HS-5 (cell line): ENCODE measurements at regions not wholly inside any gene's neighbourhood (a gene's known extent, or its start where the extent isn't known, plus 50 kb on each side); places are given as distances from the start of the nearest gene placed in this dataset.

Experiments used
- DNase-seq: peaks from one replicate; pipeline ENCODE4 v3.0.0-alpha.2; 2012; ENCODE audit warnings: low read depth

DNA sequence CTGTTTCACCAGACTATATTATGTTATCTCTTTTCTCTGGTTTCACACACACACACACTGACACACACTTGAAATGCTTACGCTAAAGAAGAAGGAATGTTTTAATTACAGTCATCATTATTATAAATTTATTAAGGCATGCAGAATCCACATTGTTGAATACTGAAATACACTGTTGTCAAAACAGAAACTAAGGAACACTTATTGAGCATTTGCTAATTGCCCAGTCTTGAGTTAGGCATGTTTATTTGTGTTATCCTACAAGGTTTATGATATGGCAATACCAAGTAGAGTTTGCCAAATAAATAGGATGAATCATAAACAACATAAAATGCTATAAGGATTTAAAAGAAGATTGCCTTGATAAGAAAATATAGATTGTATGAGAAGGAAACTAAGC, 917.0 kb upstream of the PIK3C3 start:
- DNase-seq, result no peak

DNA sequence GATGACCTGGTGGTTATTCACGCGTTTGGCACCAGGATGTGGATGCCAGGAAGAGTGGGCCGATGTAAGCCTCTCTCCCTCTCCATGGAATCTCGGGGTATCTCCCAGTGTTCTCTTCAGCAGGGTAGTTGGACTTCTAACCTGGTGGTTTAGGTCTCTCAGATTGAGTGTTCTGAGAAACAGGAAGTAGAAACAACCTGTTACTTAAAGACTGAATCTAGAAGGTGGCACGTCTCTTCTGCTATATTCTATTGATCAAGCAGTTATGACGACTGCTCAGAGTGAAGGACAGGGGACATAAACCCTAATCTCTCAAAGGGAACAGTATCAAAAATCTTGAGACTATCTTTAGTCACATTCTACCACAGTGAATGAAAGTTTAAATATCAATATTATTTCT, 918.7 kb upstream of the PIK3C3 start:
- DNase-seq, result no peak

DNA sequence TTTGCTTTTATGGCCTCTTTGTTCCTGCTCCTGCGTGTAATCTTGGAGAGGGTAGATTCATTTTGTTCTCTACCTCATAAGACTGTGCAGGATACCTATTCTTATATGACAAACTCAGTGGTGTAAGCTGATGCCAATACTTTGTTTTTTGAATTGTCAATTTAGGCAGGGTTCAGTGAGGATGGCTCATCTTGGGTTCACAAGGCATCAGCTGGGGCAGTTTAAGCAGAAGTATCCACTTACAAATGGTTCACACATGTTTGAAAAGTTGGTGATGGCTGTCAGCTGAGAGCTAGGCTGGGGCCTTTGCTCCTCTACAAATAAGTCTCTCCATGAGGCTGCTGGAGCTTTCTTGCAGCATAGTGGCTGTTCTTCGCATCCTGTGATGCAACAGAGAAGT, 920.6 kb upstream of the PIK3C3 start:
- no peak for DNase-seq

DNA sequence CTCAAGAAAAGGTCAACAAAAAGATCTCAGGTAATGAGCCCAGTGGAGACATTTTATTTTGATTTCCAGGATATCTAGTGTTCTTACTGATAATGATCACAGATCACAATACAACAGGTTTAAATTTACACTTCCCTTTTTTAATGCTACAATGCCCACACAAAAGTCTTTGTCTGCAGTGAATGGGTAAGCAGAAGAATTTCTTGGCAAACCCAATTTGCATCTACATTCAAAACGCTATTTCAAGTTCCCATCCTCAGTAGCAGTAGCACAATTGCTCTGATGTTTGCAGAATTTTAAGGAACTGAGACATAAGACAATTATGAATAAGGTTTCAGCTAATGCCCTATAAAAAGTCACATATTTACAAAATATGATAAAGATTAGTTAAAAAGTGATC, 929.4 kb upstream of the PIK3C3 start:
- DNase-seq, result no peak

DNA sequence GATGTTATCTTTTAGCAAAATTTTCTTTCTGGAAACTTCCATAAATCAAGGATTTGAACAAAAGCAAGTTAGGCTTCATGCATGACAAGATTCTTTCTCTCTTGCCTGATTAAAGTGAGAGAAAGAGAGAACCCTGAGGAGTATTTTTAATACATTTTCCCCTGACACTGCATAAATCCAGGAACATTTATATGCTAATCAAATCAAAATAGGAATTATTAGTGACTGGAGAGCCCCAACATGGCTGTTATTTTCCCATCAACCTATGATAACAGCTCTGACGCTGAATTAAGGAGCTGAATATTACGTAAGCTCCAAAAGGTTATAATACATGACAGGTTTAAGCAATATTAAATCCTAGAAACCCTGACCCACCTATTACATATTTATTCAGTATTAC, 930.2 kb upstream of the PIK3C3 start:
- no peak for DNase-seq

DNA sequence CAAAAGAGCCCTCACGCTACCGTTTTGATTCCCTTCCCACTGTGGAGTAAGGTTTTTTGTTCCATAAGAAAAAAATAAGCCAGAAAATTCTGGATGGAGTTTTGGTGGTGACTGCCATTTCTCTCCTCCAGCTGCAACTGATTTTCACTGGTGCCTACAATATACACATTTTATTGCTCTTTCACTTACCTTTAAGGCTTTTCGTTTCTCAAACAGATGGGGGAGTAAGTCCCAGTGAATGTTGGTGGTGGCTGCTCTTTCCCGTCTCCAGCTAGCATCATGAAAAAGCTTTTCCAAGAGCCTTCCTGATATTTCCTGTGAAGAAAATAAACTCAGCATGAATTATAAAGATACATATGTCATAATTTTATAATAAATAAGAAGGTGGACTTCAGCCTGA, 932.5 kb upstream of the PIK3C3 start:
- DNase-seq, result no peak

DNA sequence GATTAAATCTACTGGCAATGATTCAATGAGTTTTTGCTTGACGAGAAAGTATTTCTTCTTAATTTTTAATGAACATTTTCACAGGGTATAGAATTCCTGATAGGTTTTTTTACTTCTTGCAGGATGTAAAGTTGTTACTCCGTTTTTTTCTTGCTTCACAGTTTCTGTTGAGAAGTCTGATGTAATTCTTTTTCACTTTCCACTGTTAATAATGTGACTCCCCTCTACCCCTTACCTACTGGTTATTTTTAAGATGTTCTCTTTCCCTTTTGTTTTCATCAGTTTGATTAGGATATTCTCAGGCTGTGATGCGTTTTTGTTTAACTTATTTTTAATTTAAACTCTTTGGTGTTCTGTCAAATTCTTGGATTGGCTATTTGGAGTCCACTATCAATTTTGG, 933.9 kb upstream of the PIK3C3 start:
- no peak for DNase-seq

DNA sequence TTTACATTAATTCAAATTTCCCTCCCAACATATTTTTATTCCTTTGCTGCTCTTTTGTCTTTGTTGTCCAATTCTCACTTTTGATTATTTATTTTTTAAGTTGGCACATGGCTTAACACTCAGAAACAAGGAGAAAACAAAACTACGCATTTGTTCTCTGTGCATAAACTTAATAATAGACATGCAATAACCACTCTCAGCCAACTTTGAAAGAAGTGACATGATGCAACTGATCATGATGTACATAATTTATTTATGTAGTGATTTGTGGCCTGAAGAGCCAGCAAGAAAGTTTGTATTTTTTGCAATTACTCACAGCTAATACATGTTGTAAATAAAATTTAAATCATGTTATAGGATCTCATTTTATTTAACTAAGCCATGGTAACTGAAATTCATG, 942.8 kb upstream of the PIK3C3 start:
- DNase-seq, result no peak

DNA sequence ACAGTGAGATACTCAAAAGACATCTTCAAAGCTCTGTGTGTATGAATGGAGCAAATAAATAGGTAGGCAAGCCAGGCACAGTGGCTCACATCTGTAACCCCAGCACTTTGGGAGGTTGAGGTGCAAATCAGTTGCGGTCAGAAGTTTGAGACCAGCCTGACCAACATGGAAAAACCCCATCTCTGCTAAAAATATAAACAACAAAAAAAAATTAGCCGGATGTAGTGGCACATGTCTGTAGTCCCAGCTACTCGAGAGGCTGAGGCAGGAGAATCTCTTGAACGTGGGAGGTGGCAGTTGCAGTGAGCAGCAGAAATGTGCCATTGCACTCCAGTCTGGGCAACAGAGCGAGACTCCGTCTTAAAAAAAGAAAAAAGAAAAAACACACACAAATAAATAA, 945.1 kb upstream of the PIK3C3 start:
- no peak for DNase-seq

DNA sequence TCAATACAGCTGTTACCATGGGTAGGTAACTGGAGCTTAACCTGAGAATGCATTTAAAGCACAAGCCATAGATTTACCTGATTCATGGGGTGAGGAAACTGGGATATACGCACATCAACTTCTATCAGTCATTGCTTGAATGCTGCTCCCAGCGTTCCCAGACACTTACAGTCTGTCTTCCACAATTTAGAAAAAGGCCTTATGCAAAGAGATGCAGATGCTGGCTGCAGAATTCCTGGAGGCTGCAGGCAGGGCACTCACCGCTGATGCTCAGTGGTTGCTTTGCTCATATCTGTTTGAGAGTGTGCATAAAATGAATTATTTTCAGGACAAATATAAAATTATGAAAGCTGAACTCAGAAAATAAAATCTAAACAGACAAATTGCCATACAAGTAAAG, 950.7 kb upstream of the PIK3C3 start:
- no peak for DNase-seq

DNA sequence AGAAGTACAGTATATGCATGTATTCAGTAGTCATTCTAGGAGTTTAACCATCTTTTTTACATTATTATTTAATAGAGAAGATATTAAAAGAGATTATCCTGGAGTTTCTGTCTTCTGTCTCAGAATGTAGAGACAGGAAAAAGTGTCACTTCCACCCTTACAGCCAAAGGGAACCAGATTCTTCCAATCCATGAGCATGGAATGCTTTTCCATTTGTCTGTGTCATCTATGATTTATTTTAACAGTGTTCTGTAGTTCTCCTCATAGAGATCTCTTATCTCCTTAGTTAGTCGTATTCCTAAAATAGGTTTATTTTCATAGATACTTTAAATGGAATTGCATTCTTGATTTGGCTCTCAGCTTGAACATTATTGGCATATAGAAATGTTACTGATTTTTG, 959.5 kb upstream of the PIK3C3 start:
- no peak for DNase-seq

DNA sequence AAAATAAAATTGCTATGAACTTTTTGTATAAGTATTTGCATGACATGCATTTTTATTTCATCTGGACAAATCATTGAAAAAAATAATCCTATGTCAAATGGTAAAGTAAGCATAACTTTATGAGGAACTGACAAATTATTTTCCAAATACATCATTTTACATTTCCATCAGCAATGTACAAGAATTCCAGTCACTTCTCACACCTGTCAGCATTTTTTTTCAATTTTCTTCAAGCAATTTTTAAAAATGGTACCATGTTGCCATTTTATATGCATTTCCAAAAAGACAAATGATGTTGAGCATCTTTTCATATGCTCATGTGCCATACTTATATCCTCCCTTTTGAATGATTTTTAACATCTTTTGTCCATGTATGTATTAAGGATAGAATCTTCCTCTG, 961.7 kb upstream of the PIK3C3 start:
- DNase-seq, result no peak

DNA sequence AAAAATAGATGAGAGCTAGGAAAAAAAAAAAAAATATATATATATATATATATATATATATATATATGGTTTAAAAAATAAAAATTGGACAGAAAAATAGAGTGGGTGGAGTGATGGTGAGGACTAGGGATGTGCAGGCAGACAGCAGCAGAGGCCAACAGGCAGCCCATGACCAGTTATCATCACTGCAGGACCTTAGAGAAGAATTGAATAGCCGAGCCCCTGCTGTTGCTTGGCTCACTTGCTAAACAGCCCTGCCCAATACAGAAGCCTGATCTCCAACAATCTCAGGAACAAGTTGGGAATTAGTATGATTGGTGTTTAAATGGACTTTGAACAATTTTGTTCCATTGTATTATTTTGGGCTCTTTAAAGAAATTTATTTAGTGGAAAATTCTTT, 967.5 kb upstream of the PIK3C3 start:
- no peak for DNase-seq

DNA sequence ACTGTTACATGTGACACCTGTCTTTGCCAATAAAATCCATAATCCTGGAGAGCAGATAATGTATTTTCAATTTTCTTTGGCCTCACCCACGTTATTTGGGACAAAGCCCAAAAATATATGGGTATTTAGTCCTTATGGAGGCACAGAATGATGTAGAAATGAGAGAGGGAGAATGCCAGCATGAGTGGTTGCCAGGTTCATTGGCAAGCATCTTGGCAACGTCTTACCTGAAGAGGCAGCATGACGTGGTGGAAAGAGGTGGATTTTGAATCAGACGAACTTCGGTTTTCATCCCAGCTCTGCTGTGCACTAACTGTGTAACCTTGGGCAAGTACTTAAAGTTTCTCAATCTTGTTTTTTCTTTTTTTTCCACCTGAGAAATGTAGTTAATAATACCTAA, 969.6 kb upstream of the PIK3C3 start:
- DNase-seq, result no peak

DNA sequence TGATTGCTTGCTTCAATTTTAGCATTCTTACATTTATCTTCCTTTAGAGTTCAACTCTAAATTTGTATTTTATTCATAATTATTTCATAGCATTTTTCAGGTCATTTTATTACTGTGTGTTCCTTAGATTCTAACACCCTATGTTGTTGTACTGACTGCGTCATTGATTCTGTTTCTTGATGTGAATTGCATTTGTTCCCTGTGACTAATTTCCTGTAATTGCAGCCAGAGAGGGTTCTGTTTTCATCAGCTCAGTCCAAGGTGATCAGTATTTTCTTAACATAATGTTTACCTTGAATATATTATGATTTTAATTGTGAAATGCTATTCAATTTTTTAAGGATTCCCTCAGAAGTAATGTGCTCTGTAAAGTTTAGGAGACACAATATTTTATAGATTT, 970.2 kb upstream of the PIK3C3 start:
- no peak for DNase-seq

DNA sequence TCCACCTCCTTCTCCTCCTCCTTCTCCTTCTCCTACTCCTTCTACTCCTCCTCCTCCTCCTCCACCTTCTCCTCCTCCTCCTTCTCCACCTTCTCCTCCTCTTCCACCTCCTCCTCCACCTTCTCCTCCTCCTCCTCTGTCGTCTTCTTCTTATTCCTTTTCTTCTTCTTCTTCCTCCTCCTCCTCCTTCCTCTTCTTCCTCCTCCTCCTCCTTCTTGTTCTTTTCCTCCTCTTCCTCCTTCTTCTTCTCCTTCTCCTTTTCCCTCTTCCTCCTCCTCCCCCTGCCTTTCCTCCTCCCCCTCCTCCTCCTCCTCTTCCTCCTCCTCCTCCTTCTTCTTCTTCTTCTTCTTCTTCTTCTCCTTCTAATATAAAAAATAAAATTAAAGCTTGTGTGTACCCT, 971.2 kb upstream of the PIK3C3 start:
- no peak for DNase-seq

DNA sequence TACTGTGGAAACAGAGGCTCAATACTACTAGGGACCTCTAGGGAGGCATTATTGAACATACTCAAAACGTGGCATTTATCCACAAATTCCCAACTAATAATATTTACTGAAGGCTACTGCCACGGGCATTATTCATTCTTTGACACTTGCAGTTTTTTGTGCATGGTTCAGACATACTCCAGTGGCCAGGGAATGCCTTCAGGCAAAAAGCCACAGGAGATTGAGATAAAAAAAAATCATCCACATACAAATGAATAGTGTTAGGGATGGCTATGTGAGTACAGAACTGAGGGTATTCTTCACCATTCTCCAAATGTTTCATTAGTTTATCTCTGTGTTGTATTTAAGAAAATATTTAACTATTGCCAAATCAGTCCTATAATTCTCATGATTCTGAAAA, 974.9 kb upstream of the PIK3C3 start:
- no peak for DNase-seq

DNA sequence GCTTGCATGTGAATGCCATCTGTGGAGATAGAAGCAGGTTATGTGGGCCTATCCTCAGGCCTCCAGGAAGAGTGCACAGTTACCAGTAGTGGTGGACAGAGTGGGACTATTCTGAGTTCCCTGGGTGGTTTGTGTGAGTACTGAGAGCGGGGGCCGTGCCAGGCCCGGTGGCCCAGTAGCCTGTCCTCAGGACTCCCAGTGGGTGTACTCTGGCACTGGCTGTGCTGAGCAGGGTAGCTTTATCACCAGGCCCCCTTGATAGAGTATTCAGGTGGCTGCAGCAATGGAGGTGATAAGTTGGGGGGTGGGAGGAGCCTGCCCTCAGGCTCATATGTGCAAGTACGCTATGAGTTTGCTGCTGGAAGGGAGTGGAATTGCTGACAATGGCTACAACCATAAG, 979.0 kb upstream of the PIK3C3 start:
- no peak for DNase-seq

DNA sequence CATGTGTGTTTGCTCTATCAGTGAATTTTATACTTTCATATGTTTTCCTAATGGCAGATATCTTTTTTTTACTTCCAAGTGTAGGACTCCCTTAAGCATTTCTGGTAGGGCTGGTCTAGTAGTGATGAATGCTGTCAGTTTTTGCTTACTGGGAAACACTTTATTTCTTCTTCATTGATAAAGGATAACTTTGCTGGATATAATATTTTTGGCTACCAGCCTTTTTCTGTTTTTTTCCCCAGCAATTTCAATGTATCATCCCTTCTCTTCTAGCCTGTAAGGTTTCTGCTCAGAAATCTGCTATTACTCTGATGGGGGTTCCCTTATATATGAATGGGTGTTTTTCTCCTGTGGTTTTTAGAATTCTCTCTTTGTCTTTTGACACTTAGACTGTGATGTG, 980.6 kb upstream of the PIK3C3 start:
- no peak for DNase-seq

DNA sequence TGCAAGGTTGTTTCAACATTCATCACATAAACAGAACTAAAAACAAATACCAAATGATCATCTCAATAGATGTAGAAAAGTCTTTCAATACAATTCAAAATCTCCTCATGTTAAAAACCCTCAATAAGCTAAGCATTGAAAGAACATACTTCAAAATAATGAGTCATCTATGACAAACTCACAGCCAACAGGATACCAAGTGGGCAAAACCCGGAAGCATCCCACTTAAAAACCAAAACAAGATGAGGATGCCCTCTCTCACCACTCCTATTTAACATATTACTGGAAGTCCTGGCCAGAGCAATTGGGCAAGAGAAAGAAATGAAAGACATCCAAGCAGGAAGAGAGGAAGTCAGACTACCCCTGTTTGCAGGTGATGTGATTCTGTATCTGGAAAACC, 992.2 kb upstream of the PIK3C3 start:
- DNase-seq, result peak; percentile 23

DNA sequence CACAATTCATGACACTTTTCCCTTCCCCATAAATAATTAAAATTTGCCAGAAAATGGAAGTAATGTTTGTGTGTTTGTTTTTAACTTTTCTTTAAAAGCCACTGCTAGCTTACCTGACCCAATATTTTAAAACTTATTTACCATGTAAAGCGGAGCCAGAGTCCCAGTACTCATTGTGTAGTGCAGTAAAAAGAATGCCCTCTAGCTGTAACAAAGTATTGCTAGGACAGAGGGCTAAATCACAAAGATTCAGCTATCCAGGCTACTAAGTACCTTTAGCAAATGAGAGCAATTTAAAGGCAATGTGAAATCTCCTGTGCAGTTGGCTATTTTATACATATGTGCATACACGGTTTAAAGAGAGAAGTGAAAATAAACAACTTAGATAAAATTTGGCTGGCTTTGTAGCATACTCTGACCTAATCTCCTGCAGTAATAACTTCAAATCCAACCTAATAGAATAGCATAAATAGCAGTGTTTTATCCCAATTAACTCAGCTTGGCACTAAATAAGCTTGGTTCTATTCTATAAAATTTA, 997.4 kb upstream of the PIK3C3 start:
- DNase-seq, result no peak

DNA sequence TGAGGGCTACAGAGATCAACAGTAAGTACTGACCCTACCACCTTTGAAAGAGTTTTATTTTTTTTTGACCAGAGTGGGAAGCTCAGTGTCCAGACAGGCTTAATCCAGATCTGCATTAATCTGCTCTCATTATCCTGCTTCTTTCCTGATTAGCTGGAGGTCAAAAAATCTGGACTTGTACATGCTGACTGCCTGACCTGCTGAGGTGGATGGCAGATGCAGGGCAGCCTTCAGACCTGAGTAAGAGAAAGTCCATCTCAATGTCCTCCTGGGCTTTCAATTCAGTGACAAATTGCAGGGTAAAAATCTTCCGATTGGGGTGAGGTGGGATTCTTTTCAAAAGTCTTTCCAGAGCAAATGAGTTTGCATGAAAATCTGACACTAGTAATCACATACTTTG, 998.8 kb upstream of the PIK3C3 start:
- no peak for DNase-seq

DNA sequence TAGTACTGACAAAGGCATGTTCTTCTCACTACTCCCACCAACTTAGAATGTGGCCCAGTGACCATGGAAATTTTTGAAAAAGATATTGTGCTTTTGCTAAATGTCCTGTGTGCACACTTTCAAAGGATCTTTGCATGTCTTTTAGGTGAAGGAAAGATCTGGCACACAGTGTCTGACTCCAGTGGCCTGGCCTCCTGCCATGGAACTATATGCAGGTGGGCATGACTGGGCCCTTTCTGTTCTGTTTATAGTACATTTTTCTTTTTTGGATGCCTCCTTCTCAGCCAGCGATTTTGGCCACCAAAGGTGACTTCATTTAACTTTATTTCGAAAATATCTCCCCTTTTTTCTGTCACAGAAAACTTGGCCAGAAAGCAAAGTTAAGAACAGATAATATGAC, 999.7 kb upstream of the PIK3C3 start:
- no peak for DNase-seq

DNA sequence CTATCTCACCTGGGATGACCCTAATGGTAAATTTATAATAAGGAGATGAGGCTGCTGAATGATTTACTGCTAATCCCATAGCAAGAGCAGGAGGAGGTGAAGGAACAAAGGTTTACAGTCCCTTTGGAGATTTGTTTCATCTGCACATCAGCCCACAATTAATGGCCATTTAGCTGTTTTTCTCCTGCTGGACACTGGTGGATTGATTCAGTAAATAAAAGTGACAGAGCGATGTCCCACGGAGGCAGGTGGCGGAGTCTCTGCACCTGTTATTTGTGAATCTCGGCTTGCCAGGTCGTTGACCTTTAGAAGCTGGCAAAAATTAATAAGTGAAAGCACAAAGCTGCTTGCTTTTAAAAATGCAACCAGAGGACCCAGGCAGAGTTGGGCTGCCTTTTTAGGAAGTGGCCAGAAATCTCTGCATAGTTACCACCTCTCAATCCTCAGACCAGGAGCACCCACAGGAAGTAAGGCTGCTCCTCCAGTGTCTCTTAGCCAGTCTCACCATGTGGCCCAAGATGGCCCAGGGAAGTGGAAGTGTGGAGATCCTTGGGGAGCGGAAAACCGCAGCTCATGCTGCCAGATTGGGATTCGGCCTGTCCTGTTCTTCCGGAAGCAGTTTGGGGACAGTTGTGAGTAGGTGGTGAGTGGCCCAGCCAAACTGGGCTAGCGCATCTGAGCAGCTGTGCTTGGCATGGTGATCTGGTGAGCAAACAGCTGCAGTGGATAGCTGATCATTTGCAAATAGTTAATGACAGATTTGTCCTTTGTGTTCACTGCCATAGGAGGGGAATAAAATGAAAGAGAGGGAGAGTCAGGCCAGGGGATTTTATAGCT, 1005.7 kb upstream of the PIK3C3 start:
- DNase-seq, result no peak
